OCI-LY7 (cell line): ENCODE measurements at regions not wholly inside any gene's neighbourhood (a gene's known extent, or its start where the extent isn't known, plus 50 kb on each side); places are given as distances from the start of the nearest gene placed in this dataset.
"Not testable (repeated sequence)": the region's sequence is repeated elsewhere in the genome, so short reads cannot be mapped to it uniquely, and the experiment has no call there.

ENCODE experiments used
- BruUV-seq: library from RNA; stranded (reverse); fragments of 400-500 nt; replicated peaks from 2 replicates; lab custom pipeline; 2021; lab: Mats Ljungman, UMichigan
- CTCF ChIA-PET: fragments of 300-600 bp; sonication (Branson Sonifier 250); formaldehyde crosslinking; loops from one replicate; lab custom pipeline; 2022; ENCODE audit warnings: antibody characterized with exemption; ENCODE audit not compliant: unreplicated experiment; lab: Charles Lee
- POLR2A ChIA-PET: fragments of 300-600 bp; sonication (Branson Sonifier 250); formaldehyde crosslinking; loops from one replicate; lab custom pipeline; 2022; ENCODE audit warnings: antibody characterized with exemption; lab: Charles Lee
- DNase-seq: peaks from one replicate; pipeline ENCODE4 v3.0.0-alpha.2; 2015; ENCODE audit warnings: low spot score
- H2AFZ ChIP-seq: fragments of 200-600 bp; sonication (generic), shearing (Covaris generic); 2 replicates; pipeline ENCODE4 v1.6.1; 2014; ENCODE audit warnings: mild to moderate bottlenecking, antibody characterized with exemption, low read length, moderate library complexity
- H3K27ac ChIP-seq: fragments of 200-600 bp; sonication (generic); 2 replicates; pipeline ENCODE4 v1.5.1; 2014; ENCODE audit warnings: mixed run types, low read depth, mild to moderate bottlenecking, moderate library complexity, low read length, inconsistent platforms; ENCODE audit not compliant: poor library complexity, severe bottlenecking
- H3K36me3 ChIP-seq: fragments of 200-600 bp; sonication (generic); 2 replicates; pipeline ENCODE4 v1.6.1; 2014; ENCODE audit warnings: mild to moderate bottlenecking, antibody characterized with exemption, low read length, moderate library complexity, mixed read lengths; ENCODE audit not compliant: insufficient read depth
- H3K4me1 ChIP-seq: fragments of 200-600 bp; sonication (generic); 2 replicates; pipeline ENCODE4 v1.5.1; 2014; ENCODE audit warnings: mild to moderate bottlenecking, low read length; ENCODE audit not compliant: insufficient read depth, poor library complexity, severe bottlenecking
- H3K4me2 ChIP-seq: fragments of 200-600 bp; sonication (generic); 2 replicates; pipeline ENCODE4 v1.6.1; 2014; ENCODE audit warnings: mild to moderate bottlenecking, low read length
- H3K4me3 ChIP-seq: fragments of 200-600 bp; sonication (generic); 2 replicates; pipeline ENCODE4 v1.5.1; 2014; ENCODE audit warnings: mild to moderate bottlenecking, low read depth, low read length; ENCODE audit not compliant: poor library complexity, severe bottlenecking
- H3K79me2 ChIP-seq: fragments of 200-600 bp; sonication (generic); 2 replicates; pipeline ENCODE4 v1.6.1; 2016; ENCODE audit warnings: low read depth, mild to moderate bottlenecking, low read length, moderate library complexity, mixed read lengths; ENCODE audit not compliant: insufficient read depth
- H3K9me2 ChIP-seq: fragments of 200-600 bp; sonication (generic); 2 replicates; pipeline ENCODE4 v1.6.1; 2016; ENCODE audit warnings: mild to moderate bottlenecking, low read length, mixed read lengths; ENCODE audit not compliant: insufficient read depth
- H3K9me3 ChIP-seq: fragments of 200-600 bp; sonication (generic); 2 replicates; pipeline ENCODE4 v1.6.1; 2014; ENCODE audit warnings: mild to moderate bottlenecking, mixed run types, low read length, mixed read lengths
- H4K20me1 ChIP-seq: fragments of 200-600 bp; sonication (generic); 2 replicates; pipeline ENCODE4 v1.6.1; 2014; ENCODE audit warnings: mild to moderate bottlenecking, antibody characterized with exemption, low read length, moderate library complexity, mixed read lengths; ENCODE audit not compliant: insufficient read depth
- EZH2phosphoT487 ChIP-seq: fragments of 200-600 bp; sonication (generic); IDR thresholded peaks from 2 replicates; pipeline ENCODE4 v1.6.1; 2018; ENCODE audit warnings: low read depth, borderline replicate concordance, mild to moderate bottlenecking, mixed run types, antibody characterized with exemption, low read length, moderate library complexity, mixed read lengths
- intact Hi-C: fragments of 100-400 bp; cut with micrococcal nuclease; formaldehyde crosslinking; loops from one replicate; pipeline ENCODE4 v1.10.0; 2022; ENCODE audit not compliant: unreplicated experiment
- TF ChIP-seq, protein P1 (sequence below): fragments of 200-600 bp; sonication (generic); conservative IDR thresholded peaks from 2 replicates; pipeline ENCODE4 v1.5.1; 2014; ENCODE audit warnings: mild to moderate bottlenecking, antibody characterized with exemption, low read length, moderate library complexity, mixed read lengths

DNA sequence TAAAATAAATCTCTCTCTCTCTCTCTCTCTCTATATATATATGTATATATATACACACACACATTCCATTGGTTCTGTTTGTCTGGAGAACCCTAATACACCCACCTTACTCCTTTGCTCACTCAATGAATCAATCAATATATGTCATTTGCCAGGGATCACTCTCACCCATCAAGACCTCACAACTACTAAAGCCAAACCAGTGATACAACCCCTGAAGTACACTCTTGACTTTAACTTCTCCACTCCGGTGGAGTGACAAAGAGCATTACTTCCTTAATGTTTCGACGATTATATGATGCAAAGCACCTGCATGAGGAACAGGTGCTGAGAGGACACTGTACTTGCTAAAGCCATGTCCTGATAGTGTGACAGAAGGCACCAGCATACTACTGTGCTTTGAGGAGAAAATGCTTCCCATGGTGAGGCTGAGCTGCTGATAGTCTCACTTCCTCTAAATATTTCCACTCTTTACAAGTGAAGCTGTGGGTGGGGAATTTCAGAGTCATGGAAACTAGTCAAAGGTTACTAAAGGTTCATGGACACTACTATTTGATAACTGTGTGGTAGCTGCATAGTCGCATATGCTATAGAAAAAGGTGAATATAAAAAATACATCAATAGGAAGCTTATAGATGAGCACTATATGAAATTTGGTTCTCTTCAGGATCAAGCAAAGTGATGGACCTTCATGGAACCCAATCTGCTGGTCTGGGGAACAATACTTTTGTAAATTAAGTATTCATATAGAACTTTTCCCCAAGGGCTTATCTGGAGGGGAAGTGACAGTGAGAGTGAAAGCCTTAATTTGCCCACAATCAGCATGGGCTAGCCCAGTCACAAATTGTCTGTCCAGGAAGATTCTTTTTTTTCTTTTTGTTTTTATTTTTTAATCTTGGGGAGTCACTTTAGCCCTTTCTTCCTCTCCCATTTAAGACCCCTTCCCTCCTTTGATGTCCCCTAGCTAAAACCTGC, 141.9 kb upstream of the NEDD9 start:
- Histone ChIP-seq H3K4me1 (peaks cover 18% of the 10 kb centered on the region), H3K4me3 (no peak overlapping the region), H4K20me1 (no peaks in the 10 kb centered on the region), H3K27ac (peak overlapping the region; percentile 33), H3K36me3 (no peaks in the 10 kb centered on the region; the same call in 1 of the 2 replicates), H2AFZ (no peak overlapping the region), H3K79me2 (peaks cover 7% of the 10 kb centered on the region; the same call in 1 of the 2 replicates), H3K9me2 (no peaks in the 10 kb centered on the region), H3K9me3 (no peaks in the 10 kb centered on the region), H3K4me2 (peak overlapping the region; percentile 51)
- ChIA-PET POLR2A (interaction anchor here (0.5 to 1.2 kb wide), 8 partner anchors 9 to 595 kb away, joined by 3 to 5 read pairs (median 4); no protein-coding TSS in a partner anchor), CTCF (no interaction called here)
- BruUV-seq = no TSS peak
- intact Hi-C loops = no loop called here
- TF ChIP-seq, protein P1, sequence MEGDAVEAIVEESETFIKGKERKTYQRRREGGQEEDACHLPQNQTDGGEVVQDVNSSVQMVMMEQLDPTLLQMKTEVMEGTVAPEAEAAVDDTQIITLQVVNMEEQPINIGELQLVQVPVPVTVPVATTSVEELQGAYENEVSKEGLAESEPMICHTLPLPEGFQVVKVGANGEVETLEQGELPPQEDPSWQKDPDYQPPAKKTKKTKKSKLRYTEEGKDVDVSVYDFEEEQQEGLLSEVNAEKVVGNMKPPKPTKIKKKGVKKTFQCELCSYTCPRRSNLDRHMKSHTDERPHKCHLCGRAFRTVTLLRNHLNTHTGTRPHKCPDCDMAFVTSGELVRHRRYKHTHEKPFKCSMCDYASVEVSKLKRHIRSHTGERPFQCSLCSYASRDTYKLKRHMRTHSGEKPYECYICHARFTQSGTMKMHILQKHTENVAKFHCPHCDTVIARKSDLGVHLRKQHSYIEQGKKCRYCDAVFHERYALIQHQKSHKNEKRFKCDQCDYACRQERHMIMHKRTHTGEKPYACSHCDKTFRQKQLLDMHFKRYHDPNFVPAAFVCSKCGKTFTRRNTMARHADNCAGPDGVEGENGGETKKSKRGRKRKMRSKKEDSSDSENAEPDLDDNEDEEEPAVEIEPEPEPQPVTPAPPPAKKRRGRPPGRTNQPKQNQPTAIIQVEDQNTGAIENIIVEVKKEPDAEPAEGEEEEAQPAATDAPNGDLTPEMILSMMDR = no peak
- no peak for TF ChIP-seq EZH2phosphoT487
- peak; percentile 67 for DNase-seq

DNA sequence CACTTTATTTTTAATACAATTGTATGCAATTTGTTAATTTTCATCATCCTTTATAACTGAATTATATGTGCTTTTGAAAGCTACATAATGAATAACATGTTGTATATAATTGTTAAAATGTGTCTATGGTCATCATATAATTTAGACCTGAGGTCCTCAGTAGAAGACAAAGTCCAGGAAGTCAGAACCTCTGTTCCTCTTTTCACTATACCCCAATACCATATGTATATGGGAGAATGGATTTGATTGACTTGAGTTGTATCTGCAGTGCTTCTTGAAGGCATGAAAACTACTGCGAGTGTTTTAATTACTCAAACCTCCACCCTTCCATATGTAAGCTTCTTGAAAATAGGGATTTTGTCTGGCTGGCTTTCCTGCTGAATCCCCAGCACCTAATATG, 140.7 kb upstream of the NEDD9 start:
- Histone ChIP-seq H3K27ac (no peak overlapping the region), H4K20me1 (no peaks in the 10 kb centered on the region), H3K36me3 (peaks cover 3% of the 10 kb centered on the region; the same call in 1 of the 2 replicates), H3K79me2 (peaks cover 7% of the 10 kb centered on the region; the same call in 1 of the 2 replicates), H2AFZ (no peak overlapping the region), H3K9me3 (no peaks in the 10 kb centered on the region), H3K4me1 (peaks cover 18% of the 10 kb centered on the region), H3K4me3 (no peak overlapping the region), H3K9me2 (no peaks in the 10 kb centered on the region), H3K4me2 (no peak overlapping the region)
- no peak for DNase-seq
- intact Hi-C loops = no loop called here
- CTCF ChIA-PET = no interaction called here
- TF ChIP-seq, protein P1 = no peak
- no peak for TF ChIP-seq EZH2phosphoT487
- BruUV-seq = no TSS peak
- POLR2A ChIA-PET = interaction anchor here (0.7 to 0.8 kb wide), 3 partner anchors 12 to 174 kb away, joined by 3 read pairs; no protein-coding TSS in a partner anchor

DNA sequence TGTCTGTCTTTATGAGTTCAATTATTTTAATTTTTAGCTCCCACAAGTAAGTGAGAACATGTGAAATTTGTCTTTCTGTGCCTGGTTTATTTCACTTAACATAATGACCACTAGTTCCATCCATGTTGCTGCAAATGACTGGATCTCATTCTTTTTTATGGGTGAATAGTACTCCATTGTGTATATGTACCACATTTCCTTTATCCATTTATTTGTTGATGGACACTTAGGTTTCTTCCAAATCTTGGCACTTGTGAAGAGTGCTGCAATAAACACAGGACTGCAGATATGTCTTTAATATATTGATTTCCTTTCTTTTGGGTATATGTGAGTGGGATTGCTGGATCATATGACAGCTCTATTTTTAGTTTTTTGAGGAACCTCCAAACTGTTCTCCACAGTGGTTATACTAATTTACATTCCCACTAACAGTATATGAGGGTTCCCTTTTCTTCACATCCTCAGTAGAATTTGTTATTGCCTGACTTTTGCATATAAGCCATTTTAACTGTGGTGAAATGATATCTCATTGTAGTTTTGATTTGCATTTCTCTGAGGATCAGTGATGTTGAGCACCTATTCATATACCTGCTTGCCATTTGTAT, 139.8 kb upstream of the NEDD9 start:
- intact Hi-C loops, H4K20me1 ChIP-seq, DNase-seq, H3K79me2 ChIP-seq, H2AFZ ChIP-seq, H3K9me2 ChIP-seq, H3K9me3 ChIP-seq, CTCF ChIA-PET, H3K4me3 ChIP-seq, H3K27ac ChIP-seq, BruUV-seq, H3K4me2 ChIP-seq, H3K36me3 ChIP-seq: not testable (repeated sequence)
- H3K4me1 ChIP-seq = peaks cover 18% of the 10 kb centered on the region
- POLR2A ChIA-PET = interaction anchor here (0.7 to 1.7 kb wide), 2 partner anchors 8 to 173 kb away, joined by 3 to 7 read pairs; no protein-coding TSS in a partner anchor
